ENCODE measurements at regions not wholly inside any gene's neighbourhood (a gene's known extent, or its start where the extent isn't known, plus 50 kb on each side); places are given as distances from the start of the nearest gene placed in this dataset.

DNA sequence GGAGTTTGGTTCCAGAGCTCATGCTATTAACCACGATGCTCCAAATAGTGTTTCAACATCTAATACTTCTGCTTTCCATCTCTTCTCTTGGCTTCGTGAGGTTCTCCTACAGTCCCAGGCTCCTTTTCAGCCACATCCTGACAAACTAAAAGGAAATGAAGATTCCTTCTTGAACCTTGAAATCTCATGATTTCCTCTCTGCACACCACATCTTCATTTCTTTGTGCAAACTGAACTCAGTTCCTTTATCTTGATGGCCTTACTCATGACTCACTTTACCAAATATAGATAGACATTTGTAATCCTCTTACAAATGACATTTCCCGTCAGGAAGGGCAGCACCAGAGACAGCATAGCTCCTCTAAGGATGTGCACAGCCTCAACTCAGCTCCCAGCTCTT, 50.0 kb upstream of the ITGA4 start:
- H2AFZ ChIP-seq (ENCODE audit: control insufficient read depth, low read length) = no peak overlapping the region
- H3K4me3 ChIP-seq (ENCODE audit: control insufficient read depth in 2 of 3, extremely low read depth in 1 of 3, insufficient read depth in 2 of 3, low read depth in 1 of 3, low read length in 3 of 3) = no peak overlapping the region
- no peak overlapping the region for H3K4me2 ChIP-seq (ENCODE audit: control insufficient read depth, extremely low read depth, insufficient read depth, low read depth, low read length)
- H3K79me2 ChIP-seq (ENCODE audit: control insufficient read depth, insufficient read depth, low read length) = no peaks in the 10 kb centered on the region
- DNase-seq (ENCODE audit: low read depth, low spot score) = no peak
- dilution Hi-C loops (cut with MboI; ENCODE audit: extremely low pct_ligation_motif_present, low sequenced_read_pairs) = no loop called here
- H3K9me1 ChIP-seq (ENCODE audit: control insufficient read depth, extremely low read depth, insufficient read depth, low read length) = no peaks in the 10 kb centered on the region
- H3K36me3 ChIP-seq (ENCODE audit: control insufficient read depth in 2 of 2, extremely low read depth in 1 of 2, insufficient read depth in 2 of 2, low read length in 2 of 2) = no peaks in the 10 kb centered on the region
- TF ChIP-seq, protein P1, sequence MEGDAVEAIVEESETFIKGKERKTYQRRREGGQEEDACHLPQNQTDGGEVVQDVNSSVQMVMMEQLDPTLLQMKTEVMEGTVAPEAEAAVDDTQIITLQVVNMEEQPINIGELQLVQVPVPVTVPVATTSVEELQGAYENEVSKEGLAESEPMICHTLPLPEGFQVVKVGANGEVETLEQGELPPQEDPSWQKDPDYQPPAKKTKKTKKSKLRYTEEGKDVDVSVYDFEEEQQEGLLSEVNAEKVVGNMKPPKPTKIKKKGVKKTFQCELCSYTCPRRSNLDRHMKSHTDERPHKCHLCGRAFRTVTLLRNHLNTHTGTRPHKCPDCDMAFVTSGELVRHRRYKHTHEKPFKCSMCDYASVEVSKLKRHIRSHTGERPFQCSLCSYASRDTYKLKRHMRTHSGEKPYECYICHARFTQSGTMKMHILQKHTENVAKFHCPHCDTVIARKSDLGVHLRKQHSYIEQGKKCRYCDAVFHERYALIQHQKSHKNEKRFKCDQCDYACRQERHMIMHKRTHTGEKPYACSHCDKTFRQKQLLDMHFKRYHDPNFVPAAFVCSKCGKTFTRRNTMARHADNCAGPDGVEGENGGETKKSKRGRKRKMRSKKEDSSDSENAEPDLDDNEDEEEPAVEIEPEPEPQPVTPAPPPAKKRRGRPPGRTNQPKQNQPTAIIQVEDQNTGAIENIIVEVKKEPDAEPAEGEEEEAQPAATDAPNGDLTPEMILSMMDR (optimal IDR thresholded peaks at IDR 0.05 in 1 of 3, IDR thresholded peaks at IDR 0.05 in 1 of 3, conservative IDR thresholded peaks at IDR 0.05 in 1 of 3; ENCODE audit: extremely low read depth in 1 of 3, insufficient read depth in 2 of 3, low read length in 3 of 3) = no peak
- TF ChIP-seq EZH2 (IDR thresholded peaks at IDR 0.05; ENCODE audit: low read length) = no peak
- no peaks in the 10 kb centered on the region for H4K20me1 ChIP-seq (ENCODE audit: control insufficient read depth, extremely low read depth, insufficient read depth, low read length)
- H3K9me3 ChIP-seq (ENCODE audit: control insufficient read depth, low read depth, low read length) = no peaks in the 10 kb centered on the region
- H3K27ac ChIP-seq (ENCODE audit: control insufficient read depth, insufficient read depth, low read length) = no peak overlapping the region
- H3K27me3 ChIP-seq (ENCODE audit: control insufficient read depth, extremely low read depth, insufficient read depth, low read length) = no peaks in the 10 kb centered on the region
- no peak overlapping the region for H3K9ac ChIP-seq (ENCODE audit: control insufficient read depth, extremely low read depth, insufficient read depth, low read length)
- no peak for FAIRE-seq
- H3K4me1 ChIP-seq (ENCODE audit: control insufficient read depth, extremely low read depth, insufficient read depth, low read length) = no peaks in the 10 kb centered on the region

Small RNA genes lying in the stretch of these regions (small RNA-seq; reads per million reads assigned to genes)
- 0 reads per million in 3 experiments for gene MIR4437 (ENCODE audit: insufficient read length in 3 of 3, low read depth in 3 of 3, low replicate concordance in 1 of 3)
